Psoas muscle (tissue), 7 donors: ENCODE measurements at regions not wholly inside any gene's neighbourhood (a gene's known extent, or its start where the extent isn't known, plus 50 kb on each side); places are given as distances from the start of the nearest gene placed in this dataset.

Experiments
- ATAC-seq, 4 donors: fragments of 200-7000 bp; cut with Tn5 transposase; one replicate each; pipeline ENCODE4 v1.9.1; 2020; ENCODE audit warnings: moderate library complexity in 3 of 4, mild to moderate bottlenecking in 2 of 4
- DNase-seq, 2 donors: peaks; one replicate each; pipeline ENCODE4 v3.0.0-alpha.2; 2020
- H3K27ac ChIP-seq: fragments of 200-600 bp; one replicate; pipeline ENCODE4 v1.8.0; 2022
- H3K27me3 ChIP-seq, 3 donors: fragments of 200-600 bp in 1 of 3; one replicate each; pipeline versions ENCODE4 v1.6.1 to v1.8.0; 2013 to 2022; ENCODE audit warnings: low read length in 2 of 3, mild to moderate bottlenecking in 2 of 3, moderate library complexity in 1 of 3; ENCODE audit not compliant: insufficient read depth in 3 of 3
- H3K36me3 ChIP-seq, 2 donors: fragments of 200-600 bp in 1 of 2; one replicate each; pipeline versions ENCODE4 v1.6.1 to v1.8.0; 2013 to 2022; ENCODE audit warnings: low read depth in 1 of 2, mild to moderate bottlenecking in 1 of 2, moderate library complexity in 1 of 2; ENCODE audit not compliant: insufficient read depth in 1 of 2
- H3K4me1 ChIP-seq: fragments of 200-600 bp; one replicate; pipeline ENCODE4 v1.8.0; 2022
- H3K4me3 ChIP-seq: fragments of 200-600 bp; one replicate; pipeline ENCODE4 v1.8.0; 2022; ENCODE audit warnings: mild to moderate bottlenecking
- H3K9me3 ChIP-seq: fragments of 200-600 bp; one replicate; pipeline ENCODE4 v1.8.0; 2022
- CTCF ChIP-seq: fragments of 200-600 bp; IDR thresholded peaks from one replicate; pipeline ENCODE4 v1.8.0; 2022; ENCODE audit warnings: antibody characterized with exemption
- WGBS, 3 donors: extraction: QIAGEN DNeasy Blood & Tissue Kit; methylation state at CpG; one replicate each; pipeline versions ENCODE4 v1.1.6 to v1.1.7; 2013; 5-methylcytosine and 5-hydroxymethylcytosine counted together
- intact Hi-C, 2 donors: fragments of 100-400 bp; cut with DNase I; formaldehyde crosslinking; loops; one replicate each; pipeline versions ENCODE4 v1.11.0 to v1.14.2; 2022
- donor health status: healthy with polysubstance abuse.
- donor health status: DM: no; HTN: no; CAD: no; lungs with moderate emphysema.
- donor health status: Bipolar disorder and iron deficiency.
- donor health status: healthy.
- donor health status: DM: yes; HTN: yes; CAD: no.
- donor health status: DM: no; HTN: no; CAD: no.
- donor health status: DM: yes; HTN: yes; CAD: no.

DNA sequence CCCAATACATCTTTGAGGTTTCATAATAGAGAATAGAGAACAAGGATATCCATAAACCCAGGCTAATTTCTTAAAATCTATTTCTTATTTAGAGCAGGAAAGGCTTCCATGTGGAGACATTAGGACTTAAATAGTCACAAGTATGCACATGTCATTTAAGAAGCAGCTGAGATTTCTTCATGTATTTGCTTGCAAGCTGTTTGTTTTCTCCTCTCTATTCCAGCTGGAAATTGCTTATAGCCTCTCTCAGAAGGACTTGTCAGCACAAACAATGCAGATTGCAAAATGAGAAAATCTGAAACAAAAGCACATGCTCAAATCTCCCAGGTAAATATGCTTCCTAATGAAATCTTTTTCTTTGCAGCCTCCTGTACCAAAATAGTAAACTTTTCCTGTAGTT, 1473.1 kb downstream of the CDH8 start:
- Histone ChIP-seq H3K9me3 (peaks cover 5% of the 10 kb centered on the region), H3K27ac (no peak overlapping the region), H3K36me3 (no peaks in the 10 kb centered on the region), H3K4me3 (no peak overlapping the region), H3K4me1 (no peaks in the 10 kb centered on the region), H3K27me3 (no peaks in the 10 kb centered on the region)
- intact Hi-C loops: no loop called here
- no peak for TF ChIP-seq CTCF
- ATAC-seq (no peak), DNase-seq (no peak)

DNA sequence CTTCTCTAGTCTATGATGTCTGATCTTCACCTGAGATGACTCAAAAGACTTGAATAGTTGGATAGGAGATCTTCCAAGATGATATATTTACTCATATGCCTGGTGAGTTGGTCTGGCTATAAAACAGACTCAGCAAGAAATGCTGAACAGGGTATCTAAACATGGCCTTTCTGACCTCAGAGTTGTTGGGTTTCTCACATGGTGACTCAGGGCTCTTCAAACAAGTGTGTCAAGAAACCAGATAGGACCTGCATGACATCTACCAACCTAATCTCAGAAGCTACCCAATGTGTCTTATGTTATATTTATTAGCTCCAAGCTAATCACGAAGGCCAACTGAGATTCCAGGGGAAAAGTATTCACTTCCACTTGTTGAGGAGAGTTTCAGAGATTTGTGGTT, 1477.3 kb downstream of the CDH8 start:
- intact Hi-C loops: no loop called here
- ATAC-seq: no peak
- H3K9me3 ChIP-seq: no peaks in the 10 kb centered on the region

DNA sequence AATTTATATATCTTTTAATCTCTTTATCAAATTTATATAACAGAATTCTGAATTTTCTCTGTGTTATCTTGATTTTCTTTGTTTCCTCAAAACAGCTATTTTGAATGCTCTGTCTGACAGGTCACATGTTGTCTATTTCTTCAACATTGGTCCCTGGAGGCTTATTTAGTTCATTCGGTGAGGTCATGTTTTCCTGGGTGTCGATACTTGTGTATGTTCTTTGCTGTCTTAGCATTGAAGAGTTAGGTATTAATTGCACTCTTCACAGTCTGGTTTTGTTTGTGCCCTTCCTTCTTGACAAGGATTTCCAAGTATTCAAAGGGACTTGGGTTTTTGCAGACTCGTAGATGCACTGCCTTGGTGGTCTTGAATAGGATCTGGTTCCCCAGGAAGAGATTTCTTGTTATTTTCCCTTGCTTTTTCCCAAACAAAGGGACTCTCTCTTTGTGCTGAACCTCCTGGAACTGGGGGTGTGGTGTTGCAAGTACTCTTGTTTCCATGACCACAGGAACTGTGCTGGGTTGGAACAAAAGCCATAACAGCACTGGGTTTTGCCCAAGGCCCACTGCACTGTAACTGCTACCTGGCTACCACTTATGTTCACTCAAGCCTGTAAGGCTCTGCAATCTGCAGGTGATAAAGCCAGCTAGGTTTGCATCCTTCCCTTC, 1483.0 kb downstream of the CDH8 start:
- intact Hi-C loops: no loop called here
- ATAC-seq (no peak), DNase-seq (no peak)
- Histone ChIP-seq H3K27ac (no peak overlapping the region), H3K4me1 (no peaks in the 10 kb centered on the region), H3K4me3 (no peak overlapping the region), H3K9me3 (no peaks in the 10 kb centered on the region), H3K27me3 (no peaks in the 10 kb centered on the region), H3K36me3 (no peaks in the 10 kb centered on the region)
- WGBS, 3 donors: 60 to 75% (median 74%) methylated on average over 3 of the region's 3 CpGs
- TF ChIP-seq CTCF: no peak

More for the DNA sequence above, 1477.3 kb downstream of the CDH8 start:
- WGBS, 3 donors: 48 to 55% (median 49%) methylated on average over 1 of the region's 1 CpG
- Histone ChIP-seq H3K27me3 (no peaks in the 10 kb centered on the region), H3K27ac (no peak overlapping the region), H3K36me3 (no peaks in the 10 kb centered on the region), H3K4me3 (no peak overlapping the region), H3K4me1 (no peaks in the 10 kb centered on the region)
- no peak for DNase-seq
- TF ChIP-seq CTCF: no peak

- no peaks in the 10 kb centered on the region for H3K36me3 ChIP-seq
- H3K27me3 ChIP-seq: no peaks in the 10 kb centered on the region
- ATAC-seq: no peak
- H3K4me3 ChIP-seq: no peak overlapping the region
- no peak overlapping the region for H3K27ac ChIP-seq
- intact Hi-C loops: no loop called here
- TF ChIP-seq CTCF: no peak
- no peak for DNase-seq
- H3K9me3 ChIP-seq: no peaks in the 10 kb centered on the region
- H3K4me1 ChIP-seq: no peaks in the 10 kb centered on the region
- WGBS, 3 donors: 52 to 70% (median 68%) methylated on average over 1 of the region's 1 CpG
Measured at GRCh38 chr16:60541535-60541934, 1494.7 kb downstream of the CDH8 start.

- Histone ChIP-seq H3K36me3 (no peaks in the 10 kb centered on the region), H3K27ac (no peak overlapping the region), H3K27me3 (no peaks in the 10 kb centered on the region), H3K4me1 (no peaks in the 10 kb centered on the region), H3K9me3 (no peaks in the 10 kb centered on the region), H3K4me3 (no peak overlapping the region)
- DNase-seq (no peak), ATAC-seq (no peak)
- no peak for TF ChIP-seq CTCF
- 60 to 74% (median 60%) methylated on average over 3 of the region's 3 CpGs for WGBS, 3 donors
- intact Hi-C loops: no loop called here
Measured at GRCh38 chr16:60510941-60511340, 1525.3 kb downstream of the CDH8 start.
